HG03064 (cell line): ENCODE measurements at regions not wholly inside any gene's neighbourhood (a gene's known extent, or its start where the extent isn't known, plus 50 kb on each side); places are given as distances from the start of the nearest gene placed in this dataset.

Experiments used
- ATAC-seq: cut with Tn5 transposase; IDR thresholded peaks from one replicate; pipeline ENCODE4 v1.9.1; 2021; ENCODE audit warnings: low read depth; ENCODE audit not compliant: unreplicated experiment

GRCh38 chr7:94054130-94054529 lies 50.0 kb upstream of the BET1 start:
- ATAC-seq = no peak

DNA sequence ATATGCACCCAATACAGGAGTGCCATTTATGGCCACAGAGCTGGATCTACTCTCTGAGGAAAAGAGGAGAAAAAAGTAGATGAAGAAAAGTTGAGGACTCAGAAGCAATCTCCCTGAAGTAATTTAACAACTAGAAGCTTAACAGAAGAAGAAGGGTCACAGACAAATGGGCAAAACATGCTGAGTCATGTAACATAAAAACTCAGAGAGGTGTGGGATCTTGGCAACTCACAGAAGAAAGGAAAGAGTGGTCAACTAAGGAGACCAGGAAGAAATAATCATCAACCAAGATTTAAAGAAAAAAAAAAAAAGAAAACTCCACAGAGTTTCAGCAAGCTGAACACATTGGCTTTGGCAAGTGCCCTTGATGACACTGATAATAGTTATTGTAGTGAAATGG lies 51.8 kb upstream of the BET1 start:
- no peak for ATAC-seq

- no peak for ATAC-seq
These were observed 52.6 kb upstream of the BET1 start for GRCh38 chr7:94056796-94057207.

GRCh38 chr7:94057955-94058354 lies 53.8 kb upstream of the BET1 start:
- no peak for ATAC-seq

DNA sequence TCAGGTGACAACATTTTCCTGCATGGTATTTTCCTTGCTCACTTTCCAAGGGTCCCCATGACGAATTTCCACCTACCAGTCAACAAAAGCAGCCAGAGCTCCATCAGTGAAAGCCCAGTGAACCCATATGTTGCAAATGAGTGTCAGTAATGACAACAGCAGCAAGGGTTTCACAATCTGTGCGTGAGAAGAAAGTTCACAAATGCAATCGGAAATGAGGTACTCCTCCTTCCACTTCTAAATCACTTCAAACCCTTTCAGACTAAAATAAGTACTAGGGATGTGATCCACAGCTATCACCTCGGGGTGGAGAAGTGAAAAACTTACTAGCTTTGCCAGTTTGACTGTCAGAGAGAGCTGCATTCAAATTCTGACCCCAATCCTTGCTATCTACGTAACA lies 55.6 kb upstream of the BET1 start:
- no peak for ATAC-seq

DNA sequence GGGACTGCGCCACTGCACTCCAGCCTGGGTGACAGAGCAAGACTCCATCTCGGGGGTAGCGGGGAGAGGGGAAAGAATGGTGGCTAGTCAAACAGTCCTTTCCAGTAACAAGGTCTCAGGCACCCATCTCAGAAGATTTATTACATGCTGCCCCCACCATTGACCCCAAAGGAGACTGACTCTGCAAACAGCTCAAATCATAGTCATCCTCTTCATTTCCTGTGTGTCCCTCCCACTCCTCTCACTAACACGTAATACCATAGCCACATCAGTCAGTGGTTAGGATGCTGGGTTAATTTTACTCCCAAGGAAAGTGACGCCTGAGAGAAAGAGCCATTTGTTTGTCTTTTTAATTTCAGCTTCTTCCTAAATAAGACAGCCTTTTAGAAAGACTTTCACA lies 56.6 kb upstream of the BET1 start:
- ATAC-seq = no peak

DNA sequence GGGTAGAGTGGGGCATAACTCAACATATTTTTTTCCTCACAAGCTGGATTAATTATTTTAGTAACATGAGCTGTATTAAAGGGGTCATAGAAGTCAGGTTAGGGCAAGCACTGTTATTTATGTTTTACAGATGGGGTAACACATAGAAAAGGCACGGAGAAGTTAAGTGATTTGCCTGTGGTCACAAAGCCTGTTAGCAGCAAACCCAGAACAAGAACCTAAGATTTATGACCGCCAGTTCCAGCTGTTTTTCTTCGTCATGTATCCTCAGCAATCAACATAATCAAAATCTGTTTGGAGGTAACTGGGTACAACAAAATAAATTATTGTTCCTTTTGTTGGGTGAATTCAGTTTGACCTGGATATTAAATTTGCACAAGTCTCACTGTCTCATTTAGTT lies 57.2 kb upstream of the BET1 start:
- ATAC-seq = no peak

DNA sequence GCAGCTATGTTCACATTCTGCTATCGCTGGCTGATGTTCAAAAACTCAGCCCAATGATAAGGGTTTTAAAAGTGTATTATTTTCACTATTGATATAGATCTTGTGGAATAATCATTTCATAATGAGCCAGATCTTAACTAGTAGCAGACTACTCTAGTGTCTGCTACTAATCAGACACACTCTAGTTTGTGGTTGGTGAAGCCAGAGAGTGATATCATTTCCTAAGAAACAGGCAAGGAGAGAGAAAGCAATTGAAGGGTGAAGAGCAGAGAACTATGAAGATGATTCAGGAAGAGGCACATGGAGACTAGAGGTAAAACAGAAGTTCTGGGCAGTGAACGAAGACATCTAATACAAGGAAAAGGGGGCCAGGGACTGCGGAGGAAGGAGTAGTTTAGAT lies 58.2 kb upstream of the BET1 start:
- ATAC-seq = no peak

DNA sequence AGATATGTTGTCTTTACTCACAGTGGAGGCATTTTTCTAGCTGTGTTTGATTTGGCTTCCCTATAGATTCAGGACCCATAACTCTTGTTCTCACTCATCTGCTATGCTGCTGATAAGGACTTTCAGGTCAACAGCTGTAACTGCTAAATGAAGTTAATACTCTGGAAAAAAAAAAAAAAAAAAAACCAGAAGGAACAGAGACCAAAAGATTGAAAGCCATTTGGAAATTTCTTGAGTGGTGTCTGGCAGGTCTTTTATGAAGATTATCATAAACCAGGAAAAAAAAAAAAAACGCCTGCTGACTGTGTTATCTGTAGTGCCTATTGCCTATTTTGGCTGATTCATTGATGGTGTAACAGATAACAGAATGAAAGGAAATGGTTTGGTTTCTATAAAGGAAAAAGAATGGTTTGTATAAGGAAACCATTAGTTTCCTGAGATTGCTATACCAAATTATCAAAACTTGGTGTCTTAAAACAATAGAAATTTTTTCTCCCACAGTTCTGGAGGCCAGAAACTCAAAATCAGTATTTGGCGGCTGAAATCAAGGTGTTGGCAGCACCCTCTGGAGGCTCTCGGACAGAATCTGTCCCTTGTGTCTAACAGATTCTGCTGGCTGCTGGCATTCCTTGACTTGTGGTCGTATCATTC lies 60.5 kb upstream of the BET1 start:
- ATAC-seq = no peak

DNA sequence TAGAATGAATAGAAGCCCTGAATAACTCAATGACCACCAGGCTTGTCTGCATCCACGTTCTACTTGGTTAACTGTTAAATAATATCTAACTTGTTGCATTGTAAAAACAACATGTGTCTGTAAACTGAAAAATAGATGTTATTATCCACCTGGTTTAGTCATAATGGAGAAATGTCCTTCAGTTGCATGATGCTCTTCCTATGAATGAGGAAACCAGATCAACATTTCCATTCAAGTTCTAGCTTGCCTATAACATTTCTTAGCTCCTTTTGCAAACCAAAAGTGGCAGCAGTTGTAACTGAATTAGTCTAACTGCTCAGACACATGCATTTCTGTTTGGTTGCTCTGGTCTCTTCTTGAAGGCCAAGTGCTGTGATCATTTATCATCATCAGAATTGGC lies 62.9 kb upstream of the BET1 start:
- no peak for ATAC-seq

GRCh38 chr7:94067506-94067905 lies 63.4 kb upstream of the BET1 start:
- no peak for ATAC-seq

GRCh38 chr7:94069162-94069739 lies 65.1 kb upstream of the BET1 start:
- ATAC-seq = no peak

DNA sequence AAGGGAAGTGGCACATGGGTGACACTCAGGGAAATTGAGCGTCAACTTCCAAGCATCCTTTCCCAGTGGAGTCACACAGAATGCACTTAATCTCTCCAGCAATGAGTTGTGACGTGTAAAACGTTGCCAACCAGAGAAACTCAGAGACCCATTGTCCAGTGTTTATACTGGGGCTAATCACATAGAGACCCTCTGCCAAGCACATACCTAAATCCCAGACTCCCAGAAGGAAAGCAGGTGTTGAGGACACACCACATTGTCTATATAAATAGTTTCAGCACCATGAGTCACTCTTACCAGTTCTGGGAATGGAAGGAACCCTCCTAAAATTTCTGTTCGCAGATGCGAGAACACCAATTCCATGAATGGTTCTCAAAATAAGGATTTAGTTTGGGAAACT lies 76.4 kb upstream of the BET1 start:
- ATAC-seq = no peak

DNA sequence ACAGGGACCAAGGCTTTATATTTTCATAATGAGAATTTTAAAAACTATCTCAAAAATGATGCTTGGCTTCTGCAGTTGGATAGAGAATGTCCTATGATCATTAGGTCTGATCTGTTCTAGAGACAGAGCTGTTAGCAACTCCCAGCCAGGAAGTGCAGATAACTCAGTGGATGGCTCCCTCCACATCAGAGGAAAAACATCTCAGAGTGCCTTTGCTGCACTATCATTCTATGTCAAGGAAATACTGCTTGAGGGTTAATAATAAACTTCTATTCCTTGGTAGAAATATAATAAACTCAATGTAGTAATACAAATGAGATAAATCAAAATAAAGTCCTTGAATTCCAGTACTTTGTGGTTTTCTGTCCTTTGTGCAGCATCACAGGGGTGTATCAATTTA lies 78.0 kb upstream of the BET1 start:
- ATAC-seq = no peak

DNA sequence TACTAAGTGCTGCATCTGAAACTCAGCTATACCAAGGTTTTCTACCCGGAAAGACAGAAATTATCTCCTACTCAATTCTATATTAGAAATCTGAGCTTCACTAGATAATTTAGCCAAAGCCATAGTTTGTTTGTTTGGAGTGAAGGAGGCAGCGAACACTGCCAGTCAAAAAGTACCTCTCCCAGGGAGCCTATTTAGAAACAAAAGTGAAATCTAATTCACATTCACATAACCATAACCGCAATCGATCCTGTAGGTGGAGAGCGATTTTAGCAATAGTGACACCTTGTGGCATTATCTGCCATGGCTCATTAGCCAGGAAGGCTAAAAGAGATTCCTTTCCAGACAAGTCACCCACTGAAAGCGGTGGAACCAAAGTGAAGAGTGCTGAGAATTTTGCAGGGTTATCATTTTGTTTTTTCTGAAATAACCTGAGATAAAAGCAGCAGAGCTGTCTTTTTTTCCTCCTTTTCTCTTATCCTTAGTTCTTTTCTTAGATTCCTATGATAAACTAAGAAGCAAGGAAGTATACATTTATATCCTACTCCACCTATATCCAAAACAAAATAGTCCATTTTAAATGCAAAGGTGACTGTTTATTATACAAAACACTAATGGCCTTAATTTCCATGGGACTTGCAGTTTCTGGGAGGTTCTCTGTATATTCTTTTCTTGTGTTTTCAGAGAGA lies 83.7 kb upstream of the BET1 start:
- ATAC-seq = peak; percentile 97

DNA sequence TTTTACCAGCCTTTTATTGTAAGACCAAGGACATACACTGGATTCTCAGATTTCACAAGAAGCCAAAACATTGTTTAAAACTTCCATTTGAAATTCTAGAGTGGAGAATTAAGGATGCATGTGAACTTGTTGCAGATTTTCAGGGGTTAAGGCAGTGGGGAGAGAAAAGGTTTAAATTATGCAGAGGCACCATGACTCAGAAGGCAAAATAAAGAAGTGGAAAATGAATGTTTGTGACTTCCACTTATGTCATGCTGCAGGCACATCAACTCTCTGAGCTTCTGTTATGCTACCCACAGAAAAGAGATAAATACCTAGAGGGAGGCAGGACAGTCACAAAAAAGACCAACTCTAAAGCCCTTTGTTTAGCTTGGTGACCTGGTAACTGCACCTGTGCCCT lies 84.4 kb upstream of the BET1 start:
- no peak for ATAC-seq

- ATAC-seq = no peak
These were observed 85.7 kb upstream of the BET1 start for GRCh38 chr7:94089806-94090205.

GRCh38 chr7:94092980-94093379 lies 88.8 kb upstream of the BET1 start:
- no peak for ATAC-seq

DNA sequence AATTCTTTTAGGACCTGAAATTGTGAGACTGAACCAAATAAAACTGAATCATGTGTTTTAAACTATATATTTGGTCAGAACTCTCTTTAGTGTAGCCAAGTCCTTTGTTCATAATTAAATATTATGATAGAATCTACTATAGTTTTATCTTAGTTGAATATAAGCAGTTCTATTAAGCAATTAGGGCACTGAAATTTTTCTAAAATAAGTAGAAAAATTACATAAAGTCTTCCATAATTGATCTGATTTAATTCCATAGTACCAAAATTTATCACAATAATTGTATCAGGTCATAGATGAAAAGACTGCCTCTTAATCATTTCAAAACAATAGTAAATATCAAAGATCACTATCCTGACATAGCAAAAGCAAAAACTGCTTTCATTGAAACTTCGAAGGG lies 90.1 kb upstream of the BET1 start:
- ATAC-seq = no peak

DNA sequence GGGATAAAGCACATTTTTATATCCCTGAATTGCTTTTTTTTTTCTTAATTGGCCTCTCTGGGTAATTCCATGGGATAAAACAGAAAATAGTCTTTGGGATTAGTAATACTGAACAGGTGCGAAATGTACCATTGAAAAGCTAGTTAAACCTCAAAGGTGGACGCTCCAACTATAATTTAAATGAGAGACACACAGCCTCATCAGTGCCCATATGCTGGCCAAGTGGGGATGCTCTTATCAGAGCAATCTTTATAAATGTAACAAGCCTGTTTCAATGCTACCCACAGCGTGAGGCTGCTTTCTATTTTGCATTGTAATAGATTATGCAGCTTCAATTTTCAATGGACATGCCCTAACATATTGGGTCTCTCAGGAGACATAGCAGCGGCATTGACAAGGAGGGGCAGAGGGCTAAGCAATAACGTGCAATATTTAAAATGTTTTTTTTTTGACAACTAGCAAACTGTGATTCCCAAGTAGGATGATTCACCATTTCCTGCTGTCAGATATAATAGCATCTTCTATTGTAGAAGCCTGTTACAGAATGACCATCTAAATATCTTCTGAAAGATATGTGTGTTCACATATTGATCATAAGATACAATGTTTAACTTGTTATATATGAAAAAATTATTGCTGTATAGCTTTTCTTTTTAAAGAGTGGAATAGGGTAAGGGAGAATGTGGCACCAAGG lies 91.3 kb upstream of the BET1 start:
- ATAC-seq = no peak

- no peak for ATAC-seq
These were observed 95.5 kb upstream of the BET1 start for GRCh38 chr7:94099679-94100078.
